D721Med (cell line): ENCODE measurements at regions not wholly inside any gene's neighbourhood (a gene's known extent, or its start where the extent isn't known, plus 50 kb on each side); places are given as distances from the start of the nearest gene placed in this dataset.

Experiments
- DNase-seq: peaks from one replicate; pipeline ENCODE4 v3.0.0; 2011; ENCODE audit warnings: low spot score; ENCODE audit not compliant: insufficient read length
- FAIRE-seq: peaks from 2 replicates; lab custom pipeline; 2011; peaks lifted over from hg19 to GRCh38; lab: Jason Lieb, UNC
- TF ChIP-seq, protein P1 (sequence below): IDR thresholded peaks from 2 replicates; pipeline ENCODE4 v1.5.1; 2012; ENCODE audit warnings: mild to moderate bottlenecking, control low read depth; ENCODE audit not compliant: insufficient read depth; ENCODE audit errors: missing control alignments

DNA sequence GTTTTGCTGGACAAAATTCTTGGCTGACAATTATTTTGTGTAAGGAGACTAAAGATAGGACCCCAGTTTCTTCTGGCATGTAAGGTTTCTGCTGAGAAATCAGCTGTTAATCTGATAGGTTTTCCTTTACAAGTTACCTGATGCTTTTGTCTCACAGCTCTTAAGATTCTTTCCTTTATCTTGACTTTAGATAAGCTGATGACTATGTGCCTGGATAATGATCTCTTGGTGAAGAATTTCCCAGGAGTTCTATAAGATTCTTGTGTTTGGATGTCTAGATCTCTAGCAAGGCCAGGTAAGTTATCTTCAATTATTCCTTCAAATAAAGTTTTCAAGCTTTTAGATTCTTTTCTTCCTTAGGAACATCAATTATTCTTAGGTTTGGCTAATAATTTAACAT, 534.8 kb upstream of the LRRTM4 start:
- FAIRE-seq (no peak), DNase-seq (no peak)
- TF ChIP-seq, protein P1, sequence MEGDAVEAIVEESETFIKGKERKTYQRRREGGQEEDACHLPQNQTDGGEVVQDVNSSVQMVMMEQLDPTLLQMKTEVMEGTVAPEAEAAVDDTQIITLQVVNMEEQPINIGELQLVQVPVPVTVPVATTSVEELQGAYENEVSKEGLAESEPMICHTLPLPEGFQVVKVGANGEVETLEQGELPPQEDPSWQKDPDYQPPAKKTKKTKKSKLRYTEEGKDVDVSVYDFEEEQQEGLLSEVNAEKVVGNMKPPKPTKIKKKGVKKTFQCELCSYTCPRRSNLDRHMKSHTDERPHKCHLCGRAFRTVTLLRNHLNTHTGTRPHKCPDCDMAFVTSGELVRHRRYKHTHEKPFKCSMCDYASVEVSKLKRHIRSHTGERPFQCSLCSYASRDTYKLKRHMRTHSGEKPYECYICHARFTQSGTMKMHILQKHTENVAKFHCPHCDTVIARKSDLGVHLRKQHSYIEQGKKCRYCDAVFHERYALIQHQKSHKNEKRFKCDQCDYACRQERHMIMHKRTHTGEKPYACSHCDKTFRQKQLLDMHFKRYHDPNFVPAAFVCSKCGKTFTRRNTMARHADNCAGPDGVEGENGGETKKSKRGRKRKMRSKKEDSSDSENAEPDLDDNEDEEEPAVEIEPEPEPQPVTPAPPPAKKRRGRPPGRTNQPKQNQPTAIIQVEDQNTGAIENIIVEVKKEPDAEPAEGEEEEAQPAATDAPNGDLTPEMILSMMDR: no peak

DNA sequence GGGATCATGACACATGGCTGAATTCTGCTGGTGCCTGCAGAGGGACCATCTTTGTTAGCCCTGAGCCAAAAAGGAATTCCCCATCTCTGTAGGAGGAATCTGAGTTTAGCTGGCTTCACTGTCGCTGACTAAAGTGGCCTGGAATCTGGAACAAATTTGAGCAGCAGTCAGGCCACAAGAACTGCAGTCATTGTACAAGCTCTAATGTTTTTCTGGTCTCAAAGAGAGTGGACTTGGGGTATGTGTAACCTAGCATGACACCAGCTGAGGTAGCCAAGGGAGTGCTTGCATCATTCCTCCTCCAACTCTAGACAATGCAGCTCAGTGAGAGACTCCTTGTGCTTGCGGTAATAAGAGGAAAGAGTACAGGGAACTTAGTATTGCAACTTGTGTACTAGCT, 539.1 kb upstream of the LRRTM4 start:
- FAIRE-seq: no peak
- DNase-seq: no peak
- TF ChIP-seq, protein P1: no peak

DNA sequence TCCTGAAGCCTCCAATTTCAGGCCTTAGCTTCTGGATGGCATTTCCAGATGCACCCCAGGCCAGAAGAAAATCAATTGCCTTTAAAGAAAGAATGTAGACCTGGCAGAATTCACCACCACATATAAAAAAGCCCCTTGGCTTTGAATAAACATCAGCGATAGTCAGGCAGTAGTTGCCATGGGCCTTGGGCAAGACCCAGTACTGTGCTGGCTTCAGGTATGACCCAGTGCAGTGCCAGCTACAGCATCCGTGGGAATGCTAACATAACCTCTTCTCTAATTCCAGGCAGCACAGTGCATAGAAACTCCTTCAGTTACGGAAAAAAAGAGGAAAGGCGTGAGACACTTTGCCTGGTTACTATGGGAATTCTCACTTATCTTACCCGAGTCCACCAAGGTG, 539.6 kb upstream of the LRRTM4 start:
- TF ChIP-seq, protein P1: no peak
- DNase-seq: no peak
- no peak for FAIRE-seq

DNA sequence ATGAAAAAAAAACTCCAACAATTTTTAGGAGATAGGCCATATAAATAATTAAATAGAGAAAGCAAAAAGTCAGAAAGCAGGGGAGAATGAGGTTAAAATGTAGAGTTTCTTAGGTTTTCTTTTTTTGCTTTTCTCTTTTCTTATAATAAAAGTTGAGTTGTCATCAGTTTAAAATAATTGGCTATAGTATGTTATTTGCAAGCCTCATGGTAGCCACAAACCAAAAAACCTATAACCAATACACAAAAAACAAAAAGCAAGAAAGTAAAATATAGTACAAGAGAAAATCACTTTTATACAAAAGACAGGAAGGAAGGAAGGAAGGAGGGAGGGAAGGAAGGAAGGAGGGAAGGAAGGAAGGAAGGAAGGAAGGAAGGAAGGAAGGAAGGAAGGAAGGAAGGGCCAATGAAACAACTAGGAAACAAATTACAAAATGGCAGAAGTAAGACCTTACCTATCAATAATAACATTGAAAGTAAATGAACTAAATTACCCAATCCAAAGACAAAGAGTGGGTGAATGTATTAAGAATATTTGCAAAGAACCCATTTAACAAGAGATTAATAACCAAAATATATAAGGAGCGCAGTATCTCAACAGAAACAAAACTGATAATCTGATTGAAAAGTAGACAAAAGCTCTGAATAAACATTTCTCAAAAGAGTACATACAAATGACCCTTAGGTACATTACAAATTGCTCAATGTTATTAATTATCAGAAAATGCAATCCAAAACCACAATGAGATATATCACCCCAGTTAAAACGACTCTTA, 541.3 kb upstream of the LRRTM4 start:
- TF ChIP-seq, protein P1: no peak
- DNase-seq: no peak
- FAIRE-seq: no peak

DNA sequence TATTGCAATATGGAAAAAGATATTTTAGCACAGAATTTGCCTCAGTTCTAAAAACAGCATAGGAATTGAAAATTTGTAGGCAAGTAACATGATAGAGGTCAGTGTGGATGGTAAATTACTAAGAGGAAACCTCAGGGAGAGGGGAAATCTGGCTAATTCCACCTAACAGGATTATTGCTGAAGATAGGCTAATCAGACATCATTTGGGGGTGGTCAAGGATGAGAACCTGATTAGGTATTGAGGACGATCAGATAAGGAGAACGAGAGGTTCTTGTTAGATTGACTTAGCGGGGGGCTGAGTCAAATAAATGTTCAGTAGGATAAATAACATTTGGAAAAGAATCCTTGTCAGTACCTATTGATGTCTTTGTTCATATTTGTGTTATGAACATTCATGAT, 543.2 kb upstream of the LRRTM4 start:
- no peak for DNase-seq
- TF ChIP-seq, protein P1: no peak
- FAIRE-seq: peak; percentile 79

DNA sequence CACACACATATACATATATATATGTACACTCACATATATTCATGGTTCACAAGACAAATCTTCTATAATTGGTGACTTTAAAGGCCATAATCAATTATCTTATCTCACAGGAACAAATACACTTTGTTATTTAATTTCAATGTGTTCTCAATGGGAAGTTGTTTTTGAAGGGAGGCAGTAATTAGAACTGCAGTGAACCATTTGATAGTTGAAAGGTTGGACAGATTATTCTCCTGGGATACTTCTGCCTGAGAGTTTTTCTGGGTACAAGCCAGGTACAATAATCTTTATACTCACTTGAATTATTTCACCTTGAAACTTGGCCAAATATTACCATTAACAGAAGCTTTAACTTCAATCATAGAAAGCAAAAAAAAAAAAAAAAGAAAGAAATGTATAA, 546.6 kb upstream of the LRRTM4 start:
- DNase-seq: no peak
- FAIRE-seq: no peak
- TF ChIP-seq, protein P1: no peak

DNA sequence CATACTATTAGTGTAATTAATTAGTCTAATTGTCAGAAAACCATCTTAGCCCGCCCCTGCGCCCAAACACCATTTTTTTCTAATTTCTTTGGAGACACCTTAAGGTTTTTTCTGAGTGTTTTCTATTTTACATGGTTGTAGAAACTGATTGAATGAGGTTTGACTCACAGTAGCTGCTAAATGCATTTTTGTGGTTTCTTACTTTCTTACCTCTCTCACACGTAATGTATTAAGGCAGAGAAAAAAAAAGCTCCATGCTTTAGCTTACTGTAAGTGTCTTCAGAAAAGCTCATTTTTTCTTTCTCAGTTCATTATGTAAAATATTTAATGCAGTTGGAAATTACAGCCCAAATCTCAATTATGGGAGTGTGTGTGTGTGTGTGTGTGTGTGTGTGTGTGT, 548.5 kb upstream of the LRRTM4 start:
- TF ChIP-seq, protein P1: no peak
- FAIRE-seq (no peak), DNase-seq (no peak)
